ENCODE measurements at regions not wholly inside any gene's neighbourhood (a gene's known extent, or its start where the extent isn't known, plus 50 kb on each side); places are given as distances from the start of the nearest gene placed in this dataset.

DNA sequence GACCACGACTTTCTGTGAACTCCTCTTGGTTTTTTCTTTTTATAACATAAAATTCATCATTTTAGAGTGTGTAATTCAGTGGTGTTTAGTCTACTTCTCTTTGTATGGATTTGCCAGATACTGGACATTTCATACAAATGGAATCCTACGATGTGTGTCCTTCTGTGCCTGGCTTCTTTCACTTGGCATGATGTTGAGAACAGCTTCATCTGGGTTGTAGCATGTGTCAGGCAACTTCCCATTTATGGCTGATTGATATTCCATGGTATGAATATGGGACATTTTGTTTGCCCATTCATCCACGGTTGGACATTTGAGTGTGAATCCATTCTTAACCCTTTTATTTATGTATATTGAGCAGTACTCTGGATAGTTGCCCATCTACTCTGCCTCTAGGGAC lies 82.7 kb upstream of the KLF13 start:
- TF ChIP-seq, protein P1, sequence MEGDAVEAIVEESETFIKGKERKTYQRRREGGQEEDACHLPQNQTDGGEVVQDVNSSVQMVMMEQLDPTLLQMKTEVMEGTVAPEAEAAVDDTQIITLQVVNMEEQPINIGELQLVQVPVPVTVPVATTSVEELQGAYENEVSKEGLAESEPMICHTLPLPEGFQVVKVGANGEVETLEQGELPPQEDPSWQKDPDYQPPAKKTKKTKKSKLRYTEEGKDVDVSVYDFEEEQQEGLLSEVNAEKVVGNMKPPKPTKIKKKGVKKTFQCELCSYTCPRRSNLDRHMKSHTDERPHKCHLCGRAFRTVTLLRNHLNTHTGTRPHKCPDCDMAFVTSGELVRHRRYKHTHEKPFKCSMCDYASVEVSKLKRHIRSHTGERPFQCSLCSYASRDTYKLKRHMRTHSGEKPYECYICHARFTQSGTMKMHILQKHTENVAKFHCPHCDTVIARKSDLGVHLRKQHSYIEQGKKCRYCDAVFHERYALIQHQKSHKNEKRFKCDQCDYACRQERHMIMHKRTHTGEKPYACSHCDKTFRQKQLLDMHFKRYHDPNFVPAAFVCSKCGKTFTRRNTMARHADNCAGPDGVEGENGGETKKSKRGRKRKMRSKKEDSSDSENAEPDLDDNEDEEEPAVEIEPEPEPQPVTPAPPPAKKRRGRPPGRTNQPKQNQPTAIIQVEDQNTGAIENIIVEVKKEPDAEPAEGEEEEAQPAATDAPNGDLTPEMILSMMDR (IDR thresholded peaks at IDR 0.05 in 2 of 3, conservative IDR thresholded peaks at IDR 0.05 in 1 of 3; ENCODE audit: control insufficient read depth in 2 of 3, extremely low read depth in 1 of 3, insufficient read depth in 1 of 3, low read depth in 3 of 3, low read length in 3 of 3), result no peak
- TF ChIP-seq NFYB (IDR thresholded peaks at IDR 0.05; ENCODE audit: insufficient read depth, low read depth, low read length) (no peak), TAF1 (IDR thresholded peaks at IDR 0.05; ENCODE audit: borderline replicate concordance, low read depth, low read length) (no peak), MTA3 (IDR thresholded peaks at IDR 0.05; ENCODE audit: borderline replicate concordance, low read length) (no peak), STAT1 (conservative IDR thresholded peaks at IDR 0.05) (no peak), BRCA1 (IDR thresholded peaks at IDR 0.05; ENCODE audit: low read depth, low read length) (no peak), BACH1 (IDR thresholded peaks at IDR 0.05; ENCODE audit: borderline replicate concordance) (no peak), ETV6 (conservative IDR thresholded peaks at IDR 0.05 in 1 of 2, IDR thresholded peaks at IDR 0.05 in 1 of 2; ENCODE audit: borderline replicate concordance in 1 of 2, low read depth in 1 of 2) (no peak)
